ENCODE measurements at regions not wholly inside any gene's neighbourhood (a gene's known extent, or its start where the extent isn't known, plus 50 kb on each side); places are given as distances from the start of the nearest gene placed in this dataset.
"Not testable (repeated sequence)": the region's sequence is repeated elsewhere in the genome, so short reads cannot be mapped to it uniquely, and the experiment has no call there.

DNA sequence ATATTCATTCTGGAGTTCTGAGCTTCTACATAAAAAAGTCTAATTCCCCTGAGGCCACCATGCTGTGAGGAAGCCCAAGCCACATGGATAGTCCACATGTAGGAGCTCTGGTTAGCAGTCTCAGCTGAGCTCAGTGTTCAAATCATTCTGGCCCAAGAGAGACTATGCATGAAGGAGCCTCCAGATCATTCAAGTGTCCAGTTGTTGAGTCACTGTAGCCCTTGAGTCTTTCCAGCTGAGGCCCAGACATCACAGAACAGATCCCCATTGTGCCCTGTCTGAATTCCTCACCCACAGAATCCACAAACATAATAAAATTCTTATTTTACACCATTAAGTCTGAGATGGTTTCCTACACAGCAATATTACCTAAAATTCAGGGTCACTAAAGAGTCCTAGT, 107.0 kb upstream of the NGF start:
- no peak for DNase-seq
- TF ChIP-seq POLR2A (IDR thresholded peaks at IDR 0.05; ENCODE audit: low read length): no peak
- TF ChIP-seq GATA1 (IDR thresholded peaks at IDR 0.05; ENCODE audit: low read depth, low read length): no peak

DNA sequence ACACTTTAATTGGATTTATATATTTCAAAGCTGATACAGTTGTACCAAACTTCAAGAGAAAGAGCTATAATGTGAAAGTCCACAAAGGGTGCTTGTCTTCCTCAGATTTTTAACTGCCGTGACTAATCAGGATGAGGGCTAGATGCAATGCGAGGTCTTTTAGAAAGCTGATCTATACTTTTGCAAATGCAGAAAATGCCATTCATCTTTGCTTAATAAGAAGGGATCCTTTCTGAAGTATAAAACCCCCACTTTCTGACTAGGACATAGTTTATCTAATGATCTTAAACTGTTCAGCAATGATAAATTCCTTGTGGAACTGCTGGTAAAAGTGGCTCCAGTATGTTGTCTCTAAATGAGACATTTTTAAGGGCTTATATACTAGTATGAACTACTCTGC, 102.7 kb upstream of the NGF start:
- DNase-seq: no peak
- TF ChIP-seq GATA1 (IDR thresholded peaks at IDR 0.05; ENCODE audit: low read depth, low read length) (no peak), POLR2A (IDR thresholded peaks at IDR 0.05; ENCODE audit: low read length) (no peak)

DNA sequence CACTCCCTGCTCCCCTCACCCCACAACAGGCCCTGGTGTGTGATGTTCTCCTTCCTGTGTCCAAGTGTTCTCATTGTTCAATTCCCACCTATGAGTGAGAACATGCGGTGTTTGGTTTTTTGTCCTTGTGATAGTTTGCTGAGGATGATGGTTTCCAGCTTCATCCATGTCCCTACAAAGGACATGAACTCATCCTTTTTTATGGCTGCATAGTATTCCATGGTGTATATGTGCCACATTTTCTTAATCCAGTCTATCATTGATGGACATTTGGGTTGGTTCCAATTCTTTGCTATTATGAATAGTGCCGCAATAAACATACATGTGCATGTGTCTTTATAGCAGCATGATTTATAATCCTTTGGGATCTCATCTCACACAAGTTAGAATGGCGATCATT, 101.5 kb upstream of the NGF start:
- DNase-seq: not testable (repeated sequence)

DNA sequence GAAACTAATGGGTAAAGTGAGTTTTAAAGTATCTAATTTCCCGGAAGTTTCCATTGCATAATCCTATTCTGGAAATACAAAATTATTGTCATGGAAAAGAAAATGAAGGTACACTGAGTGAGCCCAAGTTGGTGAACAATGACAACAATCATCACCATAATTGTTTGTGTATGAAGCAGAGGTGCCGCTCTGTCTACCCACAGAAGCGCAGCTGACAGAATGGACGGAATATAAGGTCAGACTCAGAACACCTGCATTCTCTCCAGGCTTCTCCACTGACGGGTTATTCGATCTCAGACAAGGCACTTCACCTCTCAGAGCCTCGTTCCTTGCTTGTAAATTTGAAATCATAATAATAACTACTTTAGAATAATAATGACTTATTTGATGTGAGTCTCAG, 99.1 kb upstream of the NGF start:
- TF ChIP-seq GATA1 (IDR thresholded peaks at IDR 0.05; ENCODE audit: low read depth, low read length) (no peak), POLR2A (IDR thresholded peaks at IDR 0.05; ENCODE audit: low read length) (no peak)
- DNase-seq: no peak

DNA sequence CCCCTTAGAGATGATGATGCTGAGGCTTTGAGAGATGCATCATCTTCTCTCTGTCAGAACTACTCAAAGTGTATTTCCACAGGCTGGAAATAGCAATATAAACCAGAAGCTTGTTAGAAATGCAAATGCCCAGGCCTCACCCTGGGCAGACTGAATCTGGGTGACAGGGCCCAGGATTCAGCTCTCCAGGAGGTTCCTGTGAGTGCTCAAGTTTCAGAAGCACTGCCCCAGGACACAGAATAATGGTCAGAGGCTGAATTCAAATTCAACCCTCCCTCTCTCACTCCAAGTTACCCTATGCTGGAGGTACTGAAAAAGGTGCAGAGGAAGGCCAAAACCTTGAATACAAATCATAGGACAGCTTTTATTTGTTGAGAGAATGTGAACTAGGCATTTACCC, 98.5 kb upstream of the NGF start:
- no peak for DNase-seq
- TF ChIP-seq POLR2A (IDR thresholded peaks at IDR 0.05; ENCODE audit: low read length): no peak
- TF ChIP-seq GATA1 (IDR thresholded peaks at IDR 0.05; ENCODE audit: low read depth, low read length): no peak

DNA sequence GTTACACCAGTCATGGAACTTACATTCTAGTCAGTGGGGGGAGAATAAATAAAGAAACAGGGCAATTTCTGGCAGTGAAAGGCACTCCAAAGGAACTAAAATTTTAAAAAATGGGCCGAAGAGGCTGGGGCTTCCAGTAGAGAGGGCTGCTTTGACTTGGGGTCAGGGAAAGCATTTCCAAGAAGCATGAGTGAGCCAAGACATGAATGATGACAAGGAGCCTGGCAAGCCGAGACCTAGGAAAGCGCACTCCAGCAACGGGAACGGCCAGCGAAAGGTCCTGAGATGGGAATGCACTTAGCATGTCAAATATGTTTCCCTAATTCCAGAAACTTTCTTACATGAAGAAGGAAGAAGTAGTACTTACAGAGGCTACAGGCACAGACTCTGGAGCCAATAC, 95.4 kb upstream of the NGF start:
- no peak for TF ChIP-seq POLR2A (IDR thresholded peaks at IDR 0.05; ENCODE audit: low read length)
- no peak for TF ChIP-seq GATA1 (IDR thresholded peaks at IDR 0.05; ENCODE audit: low read depth, low read length)
- no peak for DNase-seq

DNA sequence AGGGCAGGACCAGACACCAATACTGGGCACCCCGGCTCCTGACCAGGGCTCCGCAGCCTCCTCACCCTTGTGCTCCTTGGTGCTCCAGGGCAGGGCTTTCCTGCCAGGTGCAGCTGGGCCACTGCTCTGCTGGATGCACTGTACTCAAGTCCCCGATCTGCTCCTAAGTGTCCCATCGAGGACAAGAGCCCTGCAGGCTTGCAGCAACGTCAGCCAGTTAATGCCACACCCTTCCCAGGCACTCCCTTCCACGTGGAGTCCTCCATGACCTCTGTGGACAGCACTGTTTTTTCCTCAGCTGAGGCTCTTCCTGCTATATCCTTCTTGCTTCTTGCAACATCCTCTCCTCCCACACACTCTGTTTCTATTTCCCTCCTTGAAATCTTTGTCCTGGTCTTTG, 94.0 kb upstream of the NGF start:
- TF ChIP-seq GATA1 (IDR thresholded peaks at IDR 0.05; ENCODE audit: low read depth, low read length) (no peak), POLR2A (IDR thresholded peaks at IDR 0.05; ENCODE audit: low read length) (no peak)
- DNase-seq: no peak

DNA sequence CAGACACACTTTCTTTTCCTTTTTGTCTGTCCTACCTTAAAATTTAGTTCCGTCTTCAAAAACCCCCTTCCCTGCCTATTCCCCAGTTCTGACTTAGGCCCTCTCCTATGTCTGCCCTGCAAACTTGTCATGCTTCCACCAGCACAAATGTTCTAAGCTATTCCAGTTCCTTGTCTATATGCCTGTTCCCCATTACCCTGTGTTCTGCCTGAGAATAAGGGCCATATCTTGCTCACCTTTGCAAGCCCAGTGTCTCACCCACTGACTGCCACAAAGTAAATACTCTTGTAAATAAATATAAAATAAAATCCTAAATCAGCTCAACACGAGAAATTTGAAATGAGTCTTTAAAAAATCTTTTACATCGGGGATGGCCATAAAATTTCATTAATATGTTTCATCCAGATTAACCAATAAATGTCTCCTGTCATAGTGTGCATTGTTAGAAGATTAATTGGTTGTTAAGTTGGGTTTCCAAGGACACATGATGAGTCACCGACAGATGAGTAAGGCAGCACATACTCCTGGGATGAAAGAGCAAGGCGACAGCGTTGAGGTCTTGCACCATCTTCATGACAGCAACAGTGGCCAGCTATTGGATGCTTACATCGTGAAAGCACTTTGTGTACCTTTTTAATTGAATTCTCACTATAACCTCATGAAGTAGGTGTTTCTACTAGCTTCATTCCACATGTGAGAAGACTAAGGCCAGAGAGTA, 92.6 kb upstream of the NGF start:
- DNase-seq: peak in 1 of 2 experiments; percentile 23
- TF ChIP-seq GATA1 (IDR thresholded peaks at IDR 0.05; ENCODE audit: low read depth, low read length): no peak
- TF ChIP-seq POLR2A (IDR thresholded peaks at IDR 0.05; ENCODE audit: low read length): no peak

DNA sequence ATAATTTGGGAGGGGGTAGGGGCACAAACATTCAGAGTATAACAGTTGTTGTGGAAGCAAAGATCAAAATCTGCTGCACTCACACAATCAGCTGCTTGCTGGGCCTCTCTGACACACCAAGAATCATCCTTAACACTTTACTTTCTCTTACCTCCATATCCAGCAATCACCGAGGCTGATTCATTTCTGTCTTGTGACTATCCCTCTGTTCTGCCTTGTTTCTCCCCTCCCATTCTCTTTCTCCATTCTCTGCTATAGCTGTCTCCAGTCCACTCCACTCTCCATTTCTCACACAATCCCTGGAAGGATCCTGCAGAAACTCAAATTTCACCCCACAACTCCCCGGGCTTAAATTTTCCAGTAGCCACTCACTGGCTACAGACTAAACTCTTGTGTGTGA, 91.8 kb upstream of the NGF start:
- TF ChIP-seq POLR2A (IDR thresholded peaks at IDR 0.05; ENCODE audit: low read length) (no peak), GATA1 (IDR thresholded peaks at IDR 0.05; ENCODE audit: low read depth, low read length) (no peak)
- DNase-seq: no peak

DNA sequence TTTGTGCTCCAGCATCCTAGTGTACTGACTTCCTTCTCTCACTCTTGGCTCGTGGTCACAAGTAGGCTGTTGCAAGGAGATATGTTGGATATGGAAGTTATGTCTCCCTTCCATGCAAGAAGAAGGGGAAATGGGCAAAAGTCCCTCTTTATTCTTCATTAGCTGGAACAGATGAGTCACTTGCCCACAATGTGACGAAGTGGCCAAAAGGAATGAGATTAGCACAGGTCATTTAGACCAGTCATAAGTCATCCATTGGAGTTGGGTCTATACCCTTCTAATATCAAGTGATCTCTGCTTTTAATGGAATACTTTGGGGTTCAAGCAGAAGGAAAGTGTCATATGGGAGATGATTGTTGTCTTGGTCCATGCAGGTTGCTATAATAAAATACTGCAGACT, 91.2 kb upstream of the NGF start:
- TF ChIP-seq POLR2A (IDR thresholded peaks at IDR 0.05; ENCODE audit: low read length) (no peak), GATA1 (IDR thresholded peaks at IDR 0.05; ENCODE audit: low read depth, low read length) (no peak)
- DNase-seq: no peak

DNA sequence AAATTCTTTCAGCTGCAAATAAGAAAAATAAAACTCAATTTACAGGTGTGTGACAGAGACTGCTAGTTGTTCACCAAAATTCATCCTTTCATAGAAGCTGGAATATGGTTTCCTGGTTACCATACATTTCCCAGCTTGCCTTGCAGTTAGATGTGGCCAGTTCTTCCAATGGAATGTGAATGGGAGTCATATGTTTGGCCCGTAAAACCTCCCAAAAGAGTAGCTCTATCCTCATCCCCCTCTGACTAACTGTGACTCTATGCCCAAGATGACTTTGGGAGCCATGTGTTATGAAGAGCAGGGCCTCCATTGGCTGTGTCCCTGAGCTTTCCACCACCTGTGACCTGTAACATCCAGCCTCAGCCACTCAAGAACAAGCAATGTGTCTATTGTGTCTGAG, 90.6 kb upstream of the NGF start:
- TF ChIP-seq POLR2A (IDR thresholded peaks at IDR 0.05; ENCODE audit: low read length) (no peak), GATA1 (IDR thresholded peaks at IDR 0.05; ENCODE audit: low read depth, low read length) (no peak)
- no peak for DNase-seq

DNA sequence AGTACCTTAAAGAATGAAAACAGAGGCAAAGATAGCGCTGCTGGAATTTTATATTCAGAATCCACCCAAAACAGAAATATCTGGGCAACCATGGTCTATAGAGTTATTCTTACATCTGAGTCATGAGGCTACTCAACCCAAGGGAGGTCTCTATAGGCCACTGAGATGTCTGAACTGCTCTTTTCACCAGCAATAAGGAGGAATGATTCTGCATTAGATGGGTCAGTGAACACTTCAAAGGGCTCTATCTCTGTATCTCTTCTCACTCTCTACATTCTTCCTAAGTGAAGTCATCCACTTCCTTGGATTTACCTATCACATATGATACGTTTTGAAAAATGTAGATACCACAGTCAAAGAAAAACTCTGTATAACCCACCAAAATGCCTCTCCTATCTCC, 90.2 kb upstream of the NGF start:
- no peak for DNase-seq

DNA sequence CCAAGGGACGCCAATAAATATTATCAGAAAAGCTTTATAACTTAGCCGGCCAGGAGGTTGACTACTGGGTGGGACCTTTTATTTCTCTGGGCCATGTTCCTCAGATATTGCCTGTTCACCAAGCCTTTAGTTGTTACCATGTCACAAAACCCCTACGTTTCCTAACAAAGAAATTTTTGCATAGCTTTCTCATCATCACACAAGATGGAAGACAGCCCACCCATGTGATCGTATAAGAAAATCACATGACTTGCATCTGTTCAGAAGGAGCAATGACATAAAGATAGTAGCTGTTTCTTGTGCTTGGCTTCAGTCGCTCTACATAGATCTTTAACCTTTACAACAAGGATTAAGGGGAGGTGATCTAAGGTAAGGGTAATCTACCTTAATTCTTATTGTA, 88.9 kb upstream of the NGF start:
- no peak for DNase-seq
- TF ChIP-seq GATA1 (IDR thresholded peaks at IDR 0.05; ENCODE audit: low read depth, low read length) (no peak), POLR2A (IDR thresholded peaks at IDR 0.05; ENCODE audit: low read length) (no peak)

More for the DNA sequence above, 90.2 kb upstream of the NGF start:
- TF ChIP-seq POLR2A (IDR thresholded peaks at IDR 0.05; ENCODE audit: low read length) (no peak), GATA1 (IDR thresholded peaks at IDR 0.05; ENCODE audit: low read depth, low read length) (no peak)

DNA sequence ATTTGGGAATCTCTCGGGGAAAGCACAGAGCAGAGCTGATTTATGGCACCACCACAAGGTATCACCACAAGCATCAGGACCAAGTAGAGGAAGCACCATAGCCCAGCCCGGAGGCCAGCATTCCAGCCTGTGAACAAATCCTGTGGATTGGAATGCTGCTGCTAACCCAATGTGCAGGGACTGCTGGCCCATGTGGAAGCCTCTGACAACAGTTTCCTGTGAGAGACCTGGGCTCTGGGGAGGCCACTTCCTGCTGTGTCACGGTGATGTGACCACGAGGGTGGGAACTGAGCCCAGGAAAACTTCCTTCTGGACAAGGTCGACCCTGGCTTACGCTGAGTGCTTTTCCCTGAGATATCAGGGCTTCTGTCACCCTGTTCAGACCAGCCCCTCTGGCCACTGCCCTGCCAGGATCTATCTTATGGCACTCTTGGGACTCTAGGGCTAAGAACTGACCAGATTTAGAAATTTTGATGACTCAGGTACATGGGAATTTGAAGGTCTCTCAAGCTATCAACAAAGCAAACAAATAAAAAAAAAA, 88.3 kb upstream of the NGF start:
- DNase-seq: no peak
- TF ChIP-seq POLR2A (IDR thresholded peaks at IDR 0.05; ENCODE audit: low read length): no peak
- TF ChIP-seq GATA1 (IDR thresholded peaks at IDR 0.05; ENCODE audit: low read depth, low read length): no peak

DNA sequence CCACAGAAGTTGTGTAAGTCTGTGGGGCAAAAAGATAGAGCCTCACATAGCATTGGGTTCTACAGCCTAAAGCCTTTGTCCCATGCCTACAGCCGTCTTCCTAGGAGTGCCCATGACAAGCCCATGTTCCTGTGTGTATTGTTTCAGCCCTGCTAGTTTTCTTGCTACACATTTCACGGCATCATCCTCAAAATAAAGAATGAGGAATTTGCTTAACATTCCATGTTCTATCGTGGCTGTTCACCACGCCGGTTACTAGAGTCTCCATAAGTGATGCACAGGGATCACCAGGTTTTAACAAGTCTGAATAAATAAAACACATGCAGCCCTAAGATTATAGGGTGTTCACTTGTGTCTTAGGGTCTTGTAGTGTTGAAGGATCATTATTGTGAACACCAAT, 87.4 kb upstream of the NGF start:
- no peak for TF ChIP-seq POLR2A (IDR thresholded peaks at IDR 0.05; ENCODE audit: low read length)
- TF ChIP-seq GATA1 (IDR thresholded peaks at IDR 0.05; ENCODE audit: low read depth, low read length): no peak
- no peak for DNase-seq

DNA sequence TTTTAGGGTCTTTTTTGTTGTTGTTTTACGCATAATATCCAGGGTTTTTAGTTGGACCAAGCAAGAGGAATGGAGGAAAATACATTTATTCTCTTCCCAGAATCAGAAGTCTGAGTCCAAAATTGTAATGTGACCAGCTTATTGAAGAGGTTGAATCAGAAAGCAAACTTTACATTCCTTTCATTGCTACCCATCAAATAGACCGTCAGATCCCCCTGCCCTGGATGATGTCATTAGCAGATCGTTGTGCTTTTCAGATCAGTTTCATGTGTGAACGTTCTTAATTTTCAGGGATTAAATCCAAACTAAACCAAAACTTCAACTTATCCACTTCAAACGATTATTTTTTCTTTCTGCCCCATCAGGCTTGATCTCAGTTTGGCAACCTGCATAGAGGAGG, 85.7 kb upstream of the NGF start:
- TF ChIP-seq POLR2A (IDR thresholded peaks at IDR 0.05; ENCODE audit: low read length) (no peak), GATA1 (IDR thresholded peaks at IDR 0.05; ENCODE audit: low read depth, low read length) (no peak)
- DNase-seq: no peak

Measured in erythroblast (primary cell).